GM12892 (cell line): ENCODE measurements at regions not wholly inside any gene's neighbourhood (a gene's known extent, or its start where the extent isn't known, plus 50 kb on each side); places are given as distances from the start of the nearest gene placed in this dataset.

Experiments used
- DNase-seq: peaks from one replicate; pipeline ENCODE4 v3.0.0; 2011; ENCODE audit not compliant: insufficient read length
- FAIRE-seq: peaks from 2 replicates; lab custom pipeline; 2011; peaks lifted over from hg19 to GRCh38; lab: Jason Lieb, UNC
- POLR2A ChIP-seq: IDR thresholded peaks from 2 replicates; pipeline ENCODE4 v1.6.1; 2011; ENCODE audit warnings: low read depth, low read length, control low read depth
- POLR2AphosphoS5 ChIP-seq: IDR thresholded peaks from 2 replicates; pipeline ENCODE4 v1.6.1; 2011; ENCODE audit warnings: low read depth, low read length, control low read depth
- TAF1 ChIP-seq: IDR thresholded peaks from 2 replicates; pipeline ENCODE4 v1.6.1; 2011; ENCODE audit warnings: low read depth, mild to moderate bottlenecking, control low read depth, low read length, borderline replicate concordance

DNA sequence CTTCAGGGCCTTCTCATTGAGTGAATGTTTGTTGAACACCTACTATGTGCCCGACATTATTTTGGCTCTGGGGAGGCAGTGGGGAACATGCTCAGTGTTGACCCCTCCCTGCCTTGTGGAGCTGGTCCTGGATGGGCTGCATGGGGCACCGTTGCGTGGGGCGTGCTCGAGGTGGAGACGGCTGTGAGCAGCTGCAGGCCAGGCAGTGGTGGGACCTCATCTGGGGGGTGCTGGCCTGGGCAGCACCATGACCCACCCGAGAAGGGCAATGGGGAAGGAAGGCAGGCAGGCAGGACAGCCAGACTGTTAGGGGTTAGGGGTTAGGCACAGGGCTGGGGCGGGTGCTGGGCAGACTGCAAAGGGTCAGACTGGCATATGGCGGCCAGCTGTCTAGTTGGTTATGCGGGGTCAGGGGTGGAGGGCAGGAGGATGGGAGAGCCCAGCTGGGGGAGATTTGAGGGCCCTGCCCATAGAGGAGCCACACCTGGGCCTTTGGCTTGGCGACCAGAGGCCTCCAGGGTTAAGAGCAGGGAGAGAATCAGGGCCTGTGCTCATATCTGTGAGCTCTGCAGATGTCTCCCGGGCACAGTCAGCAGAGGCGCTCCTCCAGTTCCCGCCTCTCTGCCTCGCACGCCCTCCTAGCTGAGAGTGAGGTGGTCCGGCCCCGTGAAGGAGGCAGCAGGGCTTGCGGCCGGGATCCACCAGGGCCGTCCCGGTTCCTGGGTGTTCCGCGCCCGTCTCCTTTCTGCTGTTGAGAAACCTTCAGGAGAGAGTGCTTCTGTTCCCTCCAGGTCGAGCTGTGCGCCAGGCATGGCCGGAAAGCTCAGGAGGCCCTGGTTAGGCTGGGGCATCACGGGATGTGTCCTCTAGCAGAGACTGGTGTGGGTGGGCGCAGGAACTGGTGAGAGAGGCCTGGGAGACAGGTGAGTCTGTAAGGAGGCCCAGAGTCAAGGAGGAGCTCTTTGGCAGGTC lies 73.3 kb downstream of the RGS12 start:
- TF ChIP-seq POLR2A = no peak
- TF ChIP-seq POLR2AphosphoS5 = no peak
- TF ChIP-seq TAF1 = no peak
- DNase-seq (no peak), FAIRE-seq (no peak)

- no peak for DNase-seq
- no peak for FAIRE-seq
- no peak for TF ChIP-seq POLR2A
These were observed 74.3 kb downstream of the RGS12 start for GRCh38 chr4:3366893-3367775.

DNA sequence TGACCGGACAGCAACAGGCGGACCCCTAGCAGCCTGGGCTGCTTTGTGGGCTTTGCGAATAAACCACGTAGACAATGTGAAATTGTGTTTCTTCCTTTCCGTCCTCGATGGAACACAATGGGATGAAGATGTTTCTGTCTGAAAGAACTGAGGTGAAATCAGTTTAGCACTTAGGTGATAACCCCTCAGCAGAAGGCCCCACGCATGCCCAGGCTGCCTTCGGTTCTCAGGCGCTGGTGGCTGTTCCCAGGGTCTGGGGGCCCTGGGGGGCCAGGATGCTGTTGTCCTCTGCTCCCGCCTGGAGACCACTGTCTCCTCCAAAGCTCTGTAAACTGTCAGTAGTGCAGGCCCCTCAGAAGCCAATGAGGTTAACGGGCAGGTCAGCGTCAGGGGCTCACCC lies 73.9 kb upstream of the HGFAC start:
- no peak for DNase-seq
- FAIRE-seq = no peak
- no peak for TF ChIP-seq TAF1
- TF ChIP-seq POLR2AphosphoS5 = no peak
- TF ChIP-seq POLR2A = no peak

GRCh38 chr4:3368334-3368733 lies 73.4 kb upstream of the HGFAC start:
- FAIRE-seq (no peak), DNase-seq (no peak)
- no peak for TF ChIP-seq POLR2AphosphoS5
- TF ChIP-seq TAF1 = no peak
- no peak for TF ChIP-seq POLR2A

DNA sequence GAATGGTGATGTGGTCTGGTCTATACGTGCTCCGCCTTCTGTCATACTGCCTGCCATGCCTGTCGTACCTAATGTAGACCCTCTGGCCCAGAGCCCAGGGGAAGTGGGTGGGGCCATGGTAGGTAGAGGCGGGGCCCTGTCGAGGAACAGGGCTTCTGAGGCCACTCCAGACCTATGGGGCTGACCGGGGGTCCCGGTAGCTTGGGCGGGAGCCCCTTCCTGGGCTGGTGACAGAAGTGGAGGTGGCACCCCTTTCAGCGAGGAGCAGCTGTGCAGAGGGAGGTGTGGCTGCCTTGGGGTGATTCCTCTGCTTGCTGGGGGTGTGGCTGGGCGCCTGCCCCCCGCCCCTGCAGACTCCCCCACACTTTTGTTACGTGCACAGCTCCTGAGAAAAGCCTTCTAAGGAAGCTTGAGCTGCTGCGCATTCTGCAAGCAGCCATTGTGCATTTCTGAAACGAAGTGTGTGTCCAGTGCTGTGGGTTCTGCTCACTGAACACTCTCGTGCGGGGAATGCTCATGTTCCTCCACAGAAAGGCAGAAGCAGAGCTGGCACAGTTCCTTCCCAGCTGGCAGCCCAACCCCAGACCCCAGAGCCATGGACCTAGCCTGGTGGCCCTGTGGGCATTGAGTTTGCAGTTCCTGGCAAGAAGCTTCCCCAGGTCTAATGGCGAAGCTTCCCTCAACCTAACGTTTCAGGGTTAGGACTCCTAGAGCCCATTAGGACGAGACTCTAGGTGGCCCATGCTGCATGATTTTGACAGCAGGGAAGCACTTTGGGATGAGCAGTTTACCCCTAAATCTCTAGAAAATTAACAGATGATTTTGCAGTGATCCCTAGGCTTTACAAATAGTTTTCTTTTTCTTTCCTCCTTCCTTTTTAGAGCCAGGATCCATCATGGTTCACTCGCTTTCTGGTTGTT lies 72.7 kb upstream of the HGFAC start:
- FAIRE-seq (no peak), DNase-seq (no peak)
- TF ChIP-seq POLR2AphosphoS5 (no peak), POLR2A (no peak), TAF1 (no peak)

DNA sequence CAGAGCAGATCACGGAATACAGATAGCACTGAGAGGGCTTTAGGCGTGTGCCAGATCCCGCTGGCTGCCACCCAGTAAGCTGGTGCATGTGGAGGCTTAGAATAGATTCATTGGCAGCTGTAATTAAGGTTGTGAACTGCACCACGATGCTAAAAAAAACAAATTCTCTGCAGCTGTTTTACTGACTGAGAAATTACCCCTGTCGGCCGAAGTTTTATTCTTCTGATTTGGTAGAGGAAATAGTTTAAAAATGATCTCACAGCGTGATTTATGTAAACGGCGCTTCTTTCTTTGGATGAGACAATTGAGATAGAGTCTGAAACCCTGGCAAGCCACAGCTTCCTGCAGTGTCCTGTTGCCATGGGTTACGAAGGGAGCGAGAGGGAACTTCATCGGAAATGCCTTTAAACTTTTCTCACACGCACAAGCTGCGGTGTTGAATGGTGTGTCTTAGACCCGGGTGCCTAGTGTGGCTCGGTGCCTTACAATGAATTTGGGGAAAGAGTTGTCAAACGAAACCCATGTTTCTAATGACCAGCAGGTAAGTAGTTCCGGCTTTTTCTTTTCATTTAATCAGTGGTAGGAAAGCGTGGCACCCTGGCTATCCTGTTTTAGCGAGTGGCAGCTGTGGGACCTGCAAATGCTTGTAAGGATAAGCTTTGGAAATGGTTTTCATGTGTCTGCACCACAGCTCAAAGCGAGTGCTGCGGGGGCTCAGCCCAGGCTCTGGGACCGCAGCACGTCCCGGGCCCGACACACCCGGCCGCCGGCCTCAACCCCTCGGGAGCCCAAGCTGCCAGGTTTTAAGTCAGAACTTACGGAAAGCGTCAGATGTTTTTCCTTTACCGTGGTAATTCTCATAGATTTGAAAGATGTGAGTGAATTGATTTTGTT lies 71.7 kb upstream of the HGFAC start:
- no peak for DNase-seq
- TF ChIP-seq POLR2A (no peak), TAF1 (no peak), POLR2AphosphoS5 (no peak)
- no peak for FAIRE-seq

DNA sequence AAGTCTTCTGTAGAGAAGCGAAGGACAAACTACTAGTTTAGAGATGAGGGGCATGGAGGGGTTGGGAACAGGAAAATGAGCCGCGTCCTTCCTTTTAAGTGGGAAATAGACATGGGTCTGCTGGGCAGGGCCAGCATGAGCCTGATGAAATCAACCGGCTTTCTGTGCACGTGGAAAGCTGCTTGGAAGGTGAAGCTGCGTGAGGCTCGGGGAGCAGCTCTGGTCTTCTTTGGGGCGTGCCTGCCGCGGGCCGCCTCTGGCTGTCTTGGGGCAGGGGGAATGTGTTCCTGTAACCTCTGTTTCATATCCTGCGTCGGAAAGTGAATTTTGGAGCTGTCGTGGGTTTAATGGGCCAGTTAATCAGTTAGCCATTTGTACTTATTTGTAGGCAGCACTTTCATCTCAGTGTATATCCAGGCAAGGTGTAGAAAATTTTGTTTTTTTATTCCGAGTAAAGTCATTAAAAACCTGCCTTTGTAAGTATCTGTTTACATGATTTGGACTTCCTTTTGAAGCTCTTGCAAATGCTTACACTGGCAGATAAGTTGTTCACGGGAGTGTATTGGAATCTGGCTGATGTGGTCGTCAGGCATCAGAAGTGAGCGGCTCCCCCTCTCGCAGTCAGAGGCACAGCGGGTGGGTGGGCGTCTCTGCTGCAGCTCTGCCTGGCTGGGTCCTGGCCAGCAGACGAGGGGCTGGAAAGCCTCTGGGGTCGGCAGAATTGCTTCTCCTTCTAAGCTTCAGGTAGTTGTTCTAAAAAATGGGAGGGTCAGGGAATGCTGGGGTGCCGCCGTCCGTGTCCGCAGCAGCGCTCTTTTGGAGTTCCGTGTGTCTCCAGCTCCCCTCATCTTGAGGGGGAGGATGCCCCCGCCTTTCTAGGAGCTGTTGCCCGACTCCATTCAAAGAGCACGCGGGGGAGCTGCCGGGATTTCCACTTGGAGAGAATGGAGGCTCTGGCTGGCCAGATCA lies 70.5 kb upstream of the HGFAC start:
- DNase-seq (no peak), FAIRE-seq (no peak)
- TF ChIP-seq POLR2A = no peak
- TF ChIP-seq POLR2AphosphoS5 = no peak

DNA sequence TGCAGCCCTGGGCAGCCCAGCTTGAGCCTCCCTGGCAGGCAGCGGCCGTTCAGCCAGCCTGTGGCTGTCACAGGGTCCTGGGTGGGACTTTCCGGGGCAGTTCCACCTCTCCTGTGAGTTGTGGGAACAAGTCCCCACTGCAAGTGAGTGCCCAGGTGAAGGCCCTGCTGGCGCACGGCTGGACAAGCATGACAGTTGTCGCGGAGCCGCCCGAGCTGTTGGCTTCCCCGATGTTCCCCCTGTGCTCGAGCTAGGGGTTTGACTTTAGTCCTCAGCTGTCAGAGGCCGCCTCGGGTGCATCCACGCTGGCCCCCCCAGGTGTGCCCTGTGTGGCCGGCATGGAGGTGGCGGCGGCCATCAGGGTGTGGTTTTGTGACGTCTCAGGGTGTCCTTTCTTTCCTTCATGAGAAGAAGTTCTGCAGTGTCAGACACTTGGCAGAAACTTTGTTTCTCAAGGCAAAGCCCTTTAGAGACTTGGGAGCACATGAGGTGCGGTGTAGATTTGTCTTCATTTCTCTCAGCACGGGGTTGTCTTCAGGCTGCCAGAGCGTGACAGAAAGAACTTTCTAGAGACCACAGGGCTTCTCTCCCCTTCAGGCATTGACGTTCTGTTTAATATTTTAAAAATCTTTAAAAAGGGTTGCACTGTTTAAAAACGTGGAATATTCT lies 69.4 kb upstream of the HGFAC start:
- no peak for DNase-seq
- TF ChIP-seq TAF1 = no peak
- no peak for TF ChIP-seq POLR2A
- TF ChIP-seq POLR2AphosphoS5 = no peak
- no peak for FAIRE-seq
